CD4-positive, CD25-positive, alpha-beta regulatory T cell (primary cell): ENCODE measurements at regions not wholly inside any gene's neighbourhood (a gene's known extent, or its start where the extent isn't known, plus 50 kb on each side); places are given as distances from the start of the nearest gene placed in this dataset.

Source experiments
- ATAC-seq, 2 donors: fragments of 150-1000 bp; cut with Tn5 transposase; one replicate each; pipeline ENCODE4 v1.10.0; 2021; ENCODE audit warnings: low read depth in 2 of 2, moderate number of reproducible peaks in 2 of 2, moderate library complexity in 1 of 2
- DNase-seq, 3 donors: peaks; one replicate each; pipeline versions ENCODE4 v3.0.0 to v3.0.0-alpha.2; 2012 to 2022; ENCODE audit warnings: mixed read lengths in 1 of 3
- H3K27ac ChIP-seq: one replicate; pipeline ENCODE4 v1.7.0; 2013; ENCODE audit warnings: mild to moderate bottlenecking, low read length; ENCODE audit not compliant: insufficient read depth, poor library complexity, severe bottlenecking
- H3K27me3 ChIP-seq: one replicate; pipeline ENCODE4 v1.7.0; 2013; ENCODE audit warnings: low read length; ENCODE audit not compliant: control insufficient read depth, insufficient read depth
- H3K36me3 ChIP-seq: one replicate; pipeline ENCODE4 v1.7.0; 2013; ENCODE audit warnings: mild to moderate bottlenecking, low read length, moderate library complexity; ENCODE audit not compliant: control insufficient read depth, insufficient read depth
- H3K4me1 ChIP-seq: 2 replicates; pipeline ENCODE4 v1.7.0; 2013; ENCODE audit warnings: mild to moderate bottlenecking, low read length; ENCODE audit not compliant: insufficient read depth, control insufficient read depth, poor library complexity, severe bottlenecking
- H3K4me3 ChIP-seq: one replicate; pipeline ENCODE4 v1.7.0; 2013; ENCODE audit warnings: low read depth, mild to moderate bottlenecking, low read length, moderate library complexity
- H3K9me3 ChIP-seq, 2 experiments: 1 replicate in 1 of 2; 2 replicates in 1 of 2; pipeline ENCODE4 v1.7.0; 2013; ENCODE audit warnings: low read length in 2 of 2, mild to moderate bottlenecking in 1 of 2, moderate library complexity in 1 of 2; ENCODE audit not compliant: control insufficient read depth in 2 of 2
- H3K27ac Mint-ChIP-seq, 3 donors: one replicate each; pipeline ENCODE4 v1.8.0; 2020 to 2022; ENCODE audit warnings: mild to moderate bottlenecking in 3 of 3, mixed read lengths in 3 of 3, moderate library complexity in 2 of 3
- H3K27me3 Mint-ChIP-seq: one replicate; pipeline ENCODE4 v1.8.0; 2022; ENCODE audit warnings: mild to moderate bottlenecking, mixed read lengths
- H3K36me3 Mint-ChIP-seq: one replicate; pipeline ENCODE4 v1.8.0; 2020; ENCODE audit warnings: mixed read lengths
- H3K4me1 Mint-ChIP-seq, 4 donors: one replicate each; pipeline ENCODE4 v1.8.0; 2020 to 2022; ENCODE audit warnings: mixed read lengths in 4 of 4, mild to moderate bottlenecking in 1 of 4
- H3K4me3 Mint-ChIP-seq, 4 donors: one replicate each; pipeline ENCODE4 v1.8.0; 2020 to 2022; ENCODE audit warnings: mild to moderate bottlenecking in 4 of 4, mixed read lengths in 4 of 4, moderate library complexity in 3 of 4
- H3K9me3 Mint-ChIP-seq, 7 donors: one replicate each; pipeline ENCODE4 v1.8.0; 2020 to 2022; ENCODE audit warnings: mixed read lengths in 7 of 7, mild to moderate bottlenecking in 3 of 7, moderate library complexity in 2 of 7

GRCh38 chr2:239853121-239853520 lies 172.0 kb downstream of the NDUFA10 start:
- no peaks in the 10 kb centered on the region for H3K4me1 Mint-ChIP-seq
- peaks cover 0 to 9% of the 10 kb centered on the region in 2 experiments for H3K9me3 ChIP-seq
- no peaks in the 10 kb centered on the region for H3K36me3 Mint-ChIP-seq
- no peak overlapping the region for H3K4me3 Mint-ChIP-seq
- H3K27me3 Mint-ChIP-seq: peaks cover 18% of the 10 kb centered on the region
- DNase-seq (no peak), ATAC-seq (no peak)
- H3K36me3 ChIP-seq: no peaks in the 10 kb centered on the region
- H3K4me3 ChIP-seq: no peak overlapping the region
- peaks cover 4% of the 10 kb centered on the region for H3K27me3 ChIP-seq
- no peak overlapping the region for H3K27ac ChIP-seq
- H3K27ac Mint-ChIP-seq: no peak overlapping the region
- H3K4me1 ChIP-seq: no peaks in the 10 kb centered on the region
- H3K9me3 Mint-ChIP-seq: peaks cover 0 to 20% (median 6%) of the 10 kb centered on the region in 7 donors

GRCh38 chr2:239852272-239852671 lies 172.9 kb downstream of the NDUFA10 start:
- Mint-ChIP-seq H3K27me3 (peaks cover 21% of the 10 kb centered on the region), H3K4me3 (no peak overlapping the region), H3K36me3 (no peaks in the 10 kb centered on the region), H3K27ac (no peak overlapping the region), H3K9me3 (peaks cover 0 to 20% (median 6%) of the 10 kb centered on the region in 7 donors), H3K4me1 (no peaks in the 10 kb centered on the region)
- no peak overlapping the region for H3K27ac ChIP-seq
- peaks cover 0 to 9% of the 10 kb centered on the region in 2 experiments for H3K9me3 ChIP-seq
- no peaks in the 10 kb centered on the region for H3K36me3 ChIP-seq
- peaks cover 4% of the 10 kb centered on the region for H3K27me3 ChIP-seq
- DNase-seq (no peak), ATAC-seq (no peak)
- H3K4me1 ChIP-seq: no peaks in the 10 kb centered on the region
- H3K4me3 ChIP-seq: no peak overlapping the region

- H3K4me1 ChIP-seq: no peaks in the 10 kb centered on the region
- H3K27ac ChIP-seq: no peak overlapping the region
- peaks cover 0 to 27% (median 11%) of the 10 kb centered on the region in 7 donors for H3K9me3 Mint-ChIP-seq
- no peak for DNase-seq
- H3K36me3 Mint-ChIP-seq: no peaks in the 10 kb centered on the region
- H3K27me3 Mint-ChIP-seq: peaks cover 54% of the 10 kb centered on the region
- no peak overlapping the region for H3K4me3 ChIP-seq
- peaks cover 0 to 2% (median 0%) of the 10 kb centered on the region in 4 donors for H3K4me1 Mint-ChIP-seq
- no peaks in the 10 kb centered on the region for H3K36me3 ChIP-seq
- ATAC-seq: no peak
- peaks cover 13% of the 10 kb centered on the region for H3K27me3 ChIP-seq
- H3K4me3 Mint-ChIP-seq: no peak overlapping the region
- no peak overlapping the region for H3K27ac Mint-ChIP-seq
- H3K9me3 ChIP-seq: peaks cover 2 to 9% of the 10 kb centered on the region in 2 experiments
Observed at GRCh38 chr2:239846789-239847676, 178.1 kb downstream of the NDUFA10 start.

GRCh38 chr2:239845968-239846367 lies 179.2 kb downstream of the NDUFA10 start:
- Histone ChIP-seq H3K27ac (no peak overlapping the region), H3K36me3 (no peaks in the 10 kb centered on the region), H3K4me1 (no peaks in the 10 kb centered on the region), H3K9me3 (peaks cover 2 to 9% of the 10 kb centered on the region in 2 experiments), H3K27me3 (peaks cover 14% of the 10 kb centered on the region), H3K4me3 (no peak overlapping the region)
- H3K4me3 Mint-ChIP-seq: no peak overlapping the region
- H3K27ac Mint-ChIP-seq: no peak overlapping the region
- peaks cover 0 to 2% (median 0%) of the 10 kb centered on the region in 4 donors for H3K4me1 Mint-ChIP-seq
- H3K9me3 Mint-ChIP-seq: peaks cover 0 to 22% (median 12%) of the 10 kb centered on the region in 7 donors
- DNase-seq (no peak), ATAC-seq (no peak)
- H3K27me3 Mint-ChIP-seq: peaks cover 50% of the 10 kb centered on the region
- H3K36me3 Mint-ChIP-seq: no peaks in the 10 kb centered on the region

GRCh38 chr2:239839306-239839705 lies 185.8 kb downstream of the NDUFA10 start:
- no peak overlapping the region for H3K4me3 ChIP-seq

GRCh38 chr2:239836021-239836765 lies 188.9 kb downstream of the NDUFA10 start:
- no peak overlapping the region for H3K27ac ChIP-seq
- no peak overlapping the region for H3K4me3 Mint-ChIP-seq
- no peaks in the 10 kb centered on the region for H3K4me1 ChIP-seq
- no peaks in the 10 kb centered on the region for H3K36me3 Mint-ChIP-seq
- no peak for DNase-seq
- H3K4me1 Mint-ChIP-seq: no peaks in the 10 kb centered on the region
- ATAC-seq: no peak
- H3K4me3 ChIP-seq: no peak overlapping the region
- H3K36me3 ChIP-seq: no peaks in the 10 kb centered on the region
- no peaks in the 10 kb centered on the region for H3K27me3 ChIP-seq
- no peaks in the 10 kb centered on the region for H3K27me3 Mint-ChIP-seq
- peaks cover 0 to 4% of the 10 kb centered on the region in 2 experiments for H3K9me3 ChIP-seq
- no peak overlapping the region for H3K27ac Mint-ChIP-seq
- H3K9me3 Mint-ChIP-seq: peaks cover 0 to 6% (median 2%) of the 10 kb centered on the region in 7 donors

More at GRCh38 chr2:239839306-239839705, 185.8 kb downstream of the NDUFA10 start:
- no peak for DNase-seq
- no peak overlapping the region for H3K4me3 Mint-ChIP-seq
- no peaks in the 10 kb centered on the region for H3K4me1 ChIP-seq
- peaks cover 8% of the 10 kb centered on the region for H3K27me3 ChIP-seq
- no peaks in the 10 kb centered on the region for H3K36me3 ChIP-seq
- peaks cover 0 to 9% (median 3%) of the 10 kb centered on the region in 7 donors for H3K9me3 Mint-ChIP-seq
- H3K4me1 Mint-ChIP-seq: no peaks in the 10 kb centered on the region
- peaks cover 17% of the 10 kb centered on the region for H3K27me3 Mint-ChIP-seq
- H3K9me3 ChIP-seq: peaks cover 0 to 4% of the 10 kb centered on the region in 2 experiments
- no peaks in the 10 kb centered on the region for H3K36me3 Mint-ChIP-seq
- H3K27ac Mint-ChIP-seq: no peak overlapping the region
- H3K27ac ChIP-seq: no peak overlapping the region
- ATAC-seq: no peak

- H3K27ac ChIP-seq: no peak overlapping the region
- H3K27me3 Mint-ChIP-seq: peaks cover 6% of the 10 kb centered on the region
- no peak for ATAC-seq
- H3K36me3 Mint-ChIP-seq: no peaks in the 10 kb centered on the region
- H3K9me3 ChIP-seq: peaks cover 0 to 4% of the 10 kb centered on the region in 2 experiments
- no peak overlapping the region for H3K4me3 ChIP-seq
- no peak for DNase-seq
- H3K4me1 Mint-ChIP-seq: no peaks in the 10 kb centered on the region
- no peaks in the 10 kb centered on the region for H3K4me1 ChIP-seq
- no peak overlapping the region for H3K4me3 Mint-ChIP-seq
- no peak overlapping the region for H3K27ac Mint-ChIP-seq
- H3K27me3 ChIP-seq: no peaks in the 10 kb centered on the region
- H3K36me3 ChIP-seq: no peaks in the 10 kb centered on the region
- peaks cover 0 to 6% (median 2%) of the 10 kb centered on the region in 7 donors for H3K9me3 Mint-ChIP-seq
Observed at GRCh38 chr2:239835056-239835455, 190.1 kb downstream of the NDUFA10 start.
